ENCODE measurements at regions not wholly inside any gene's neighbourhood (a gene's known extent, or its start where the extent isn't known, plus 50 kb on each side); places are given as distances from the start of the nearest gene placed in this dataset.

DNA sequence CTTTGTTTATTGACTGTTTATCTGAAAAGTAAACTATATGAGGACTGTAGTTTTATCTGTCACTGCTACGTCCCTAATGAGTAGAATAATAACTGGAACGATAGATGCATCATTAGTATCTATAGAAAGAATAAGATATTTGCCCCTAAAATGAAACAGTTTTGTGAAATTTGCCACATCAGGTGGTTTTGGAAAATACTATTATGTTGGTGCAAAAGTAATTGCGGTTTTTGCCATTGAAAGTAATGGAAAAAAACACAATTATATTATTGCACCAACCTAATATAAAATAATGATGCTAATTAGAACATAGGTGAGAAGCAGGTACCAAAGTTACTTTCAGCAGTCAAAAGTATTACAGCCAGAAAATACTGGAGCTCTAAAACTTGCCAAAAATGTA is 158.3 kb downstream of the PABPC4L start:
- TF ChIP-seq EZH2 (IDR thresholded peaks at IDR 0.05; ENCODE audit: borderline replicate concordance, low read depth, low read length, poor library complexity, severe bottlenecking): no peak
- TF ChIP-seq, protein P1, sequence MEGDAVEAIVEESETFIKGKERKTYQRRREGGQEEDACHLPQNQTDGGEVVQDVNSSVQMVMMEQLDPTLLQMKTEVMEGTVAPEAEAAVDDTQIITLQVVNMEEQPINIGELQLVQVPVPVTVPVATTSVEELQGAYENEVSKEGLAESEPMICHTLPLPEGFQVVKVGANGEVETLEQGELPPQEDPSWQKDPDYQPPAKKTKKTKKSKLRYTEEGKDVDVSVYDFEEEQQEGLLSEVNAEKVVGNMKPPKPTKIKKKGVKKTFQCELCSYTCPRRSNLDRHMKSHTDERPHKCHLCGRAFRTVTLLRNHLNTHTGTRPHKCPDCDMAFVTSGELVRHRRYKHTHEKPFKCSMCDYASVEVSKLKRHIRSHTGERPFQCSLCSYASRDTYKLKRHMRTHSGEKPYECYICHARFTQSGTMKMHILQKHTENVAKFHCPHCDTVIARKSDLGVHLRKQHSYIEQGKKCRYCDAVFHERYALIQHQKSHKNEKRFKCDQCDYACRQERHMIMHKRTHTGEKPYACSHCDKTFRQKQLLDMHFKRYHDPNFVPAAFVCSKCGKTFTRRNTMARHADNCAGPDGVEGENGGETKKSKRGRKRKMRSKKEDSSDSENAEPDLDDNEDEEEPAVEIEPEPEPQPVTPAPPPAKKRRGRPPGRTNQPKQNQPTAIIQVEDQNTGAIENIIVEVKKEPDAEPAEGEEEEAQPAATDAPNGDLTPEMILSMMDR (conservative IDR thresholded peaks at IDR 0.05; ENCODE audit: low read depth, low read length): no peak
